ENCODE measurements at regions not wholly inside any gene's neighbourhood (a gene's known extent, or its start where the extent isn't known, plus 50 kb on each side); places are given as distances from the start of the nearest gene placed in this dataset.

DNA sequence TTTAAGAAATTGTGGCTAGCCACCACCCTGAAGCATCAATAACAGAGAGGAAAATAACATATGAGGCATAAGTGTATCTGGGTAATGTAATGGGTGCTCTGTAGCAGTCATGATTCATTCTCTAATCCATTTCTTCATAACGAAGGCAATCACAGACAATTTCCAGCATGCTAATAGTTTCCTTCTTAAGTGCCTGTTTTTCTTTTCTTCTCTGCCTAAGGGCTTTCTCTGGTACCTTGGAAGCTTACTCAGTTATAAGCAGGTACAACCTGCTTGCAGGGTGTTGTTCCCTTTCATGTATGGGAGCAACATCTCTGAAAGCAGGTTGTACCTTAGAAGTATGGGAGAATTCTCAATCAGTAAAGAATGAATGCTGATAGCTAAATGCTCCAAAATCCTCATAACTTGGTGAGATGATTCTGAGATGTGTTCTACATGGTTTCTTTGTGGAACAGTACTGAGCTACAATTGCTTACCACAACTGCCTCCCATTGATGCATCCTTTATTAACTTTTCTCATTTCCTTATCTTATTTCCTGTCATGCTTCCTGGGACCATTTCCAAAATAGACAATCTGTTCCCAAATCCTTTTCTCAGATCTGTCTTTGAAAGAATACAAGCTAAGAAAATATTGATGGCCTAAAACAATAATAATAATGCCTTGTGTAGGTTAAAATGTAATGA, 247.6 kb downstream of the PAPSS1 start:
- H3K27ac ChIP-seq (ENCODE audit: insufficient read depth, low read length), result no peak overlapping the region
- H3K27me3 ChIP-seq (ENCODE audit: control insufficient read depth, insufficient read depth, low read length), result no peaks in the 10 kb centered on the region
- no peaks in the 10 kb centered on the region for H3K9me3 ChIP-seq (ENCODE audit: control insufficient read depth, insufficient read depth, low read length)
- no peak overlapping the region for H3K23ac ChIP-seq (ENCODE audit: low read depth, low read length)
- H2AK5ac ChIP-seq (ENCODE audit: low read depth, low read length), result no peak overlapping the region
- H3K79me1 ChIP-seq (ENCODE audit: low read depth in 1 of 2, low read length in 2 of 2), result no peaks in the 10 kb centered on the region
- H3K18ac ChIP-seq (ENCODE audit: low read depth, low read length), result no peak overlapping the region
- H3K9me1 ChIP-seq (ENCODE audit: insufficient read depth, low read length), result no peaks in the 10 kb centered on the region
- no peak overlapping the region for H3K4ac ChIP-seq (ENCODE audit: low read depth, low read length)
- no peaks in the 10 kb centered on the region for H4K20me1 ChIP-seq (ENCODE audit: insufficient read depth, low read length)
- CTCF ChIA-PET, result no interaction called here
- TF ChIP-seq, protein P1, sequence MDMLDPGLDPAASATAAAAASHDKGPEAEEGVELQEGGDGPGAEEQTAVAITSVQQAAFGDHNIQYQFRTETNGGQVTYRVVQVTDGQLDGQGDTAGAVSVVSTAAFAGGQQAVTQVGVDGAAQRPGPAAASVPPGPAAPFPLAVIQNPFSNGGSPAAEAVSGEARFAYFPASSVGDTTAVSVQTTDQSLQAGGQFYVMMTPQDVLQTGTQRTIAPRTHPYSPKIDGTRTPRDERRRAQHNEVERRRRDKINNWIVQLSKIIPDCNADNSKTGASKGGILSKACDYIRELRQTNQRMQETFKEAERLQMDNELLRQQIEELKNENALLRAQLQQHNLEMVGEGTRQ (IDR thresholded peaks at IDR 0.05; ENCODE audit: low read depth, low read length), result no peak
- no peak for TF ChIP-seq FOS (IDR thresholded peaks at IDR 0.05; ENCODE audit: low read depth, low read length)
- TF ChIP-seq SMC3 (IDR thresholded peaks at IDR 0.05; ENCODE audit: low read depth, low read length), result no peak
- no peak for TF ChIP-seq MAFK (IDR thresholded peaks at IDR 0.05; ENCODE audit: low read depth, low read length)
- no peak for TF ChIP-seq NFE2L2 (IDR thresholded peaks at IDR 0.05; ENCODE audit: low read depth, low read length)
- TF ChIP-seq POLR2A (IDR thresholded peaks at IDR 0.05; ENCODE audit: low read depth, low read length), result no peak
- no peak for TF ChIP-seq CEBPB (IDR thresholded peaks at IDR 0.05; ENCODE audit: low read depth, low read length)
- no peak for TF ChIP-seq MAZ (IDR thresholded peaks at IDR 0.05; ENCODE audit: borderline replicate concordance, low read depth, low read length)
- TF ChIP-seq, protein P2, sequence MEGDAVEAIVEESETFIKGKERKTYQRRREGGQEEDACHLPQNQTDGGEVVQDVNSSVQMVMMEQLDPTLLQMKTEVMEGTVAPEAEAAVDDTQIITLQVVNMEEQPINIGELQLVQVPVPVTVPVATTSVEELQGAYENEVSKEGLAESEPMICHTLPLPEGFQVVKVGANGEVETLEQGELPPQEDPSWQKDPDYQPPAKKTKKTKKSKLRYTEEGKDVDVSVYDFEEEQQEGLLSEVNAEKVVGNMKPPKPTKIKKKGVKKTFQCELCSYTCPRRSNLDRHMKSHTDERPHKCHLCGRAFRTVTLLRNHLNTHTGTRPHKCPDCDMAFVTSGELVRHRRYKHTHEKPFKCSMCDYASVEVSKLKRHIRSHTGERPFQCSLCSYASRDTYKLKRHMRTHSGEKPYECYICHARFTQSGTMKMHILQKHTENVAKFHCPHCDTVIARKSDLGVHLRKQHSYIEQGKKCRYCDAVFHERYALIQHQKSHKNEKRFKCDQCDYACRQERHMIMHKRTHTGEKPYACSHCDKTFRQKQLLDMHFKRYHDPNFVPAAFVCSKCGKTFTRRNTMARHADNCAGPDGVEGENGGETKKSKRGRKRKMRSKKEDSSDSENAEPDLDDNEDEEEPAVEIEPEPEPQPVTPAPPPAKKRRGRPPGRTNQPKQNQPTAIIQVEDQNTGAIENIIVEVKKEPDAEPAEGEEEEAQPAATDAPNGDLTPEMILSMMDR (conservative IDR thresholded peaks at IDR 0.05; ENCODE audit: low read depth, low read length), result no peak
- TF ChIP-seq BHLHE40 (IDR thresholded peaks at IDR 0.05; ENCODE audit: low read depth, low read length), result no peak
- no peak for TF ChIP-seq RAD21 (IDR thresholded peaks at IDR 0.05; ENCODE audit: low read length)
- TF ChIP-seq MXI1 (IDR thresholded peaks at IDR 0.05; ENCODE audit: borderline replicate concordance, low read depth, low read length), result no peak
- H3K36me3 ChIP-seq (ENCODE audit: control insufficient read depth, insufficient read depth, low read length), result no peaks in the 10 kb centered on the region
- H3K14ac ChIP-seq (replicated peaks; ENCODE audit: low read depth, low read length), result no peak overlapping the region
- DNase-seq (no peak), ATAC-seq (ENCODE audit: low read depth) (no peak)
- no peak overlapping the region for H4K91ac ChIP-seq (ENCODE audit: insufficient read depth, low read depth, low read length)
- H3K56ac ChIP-seq (ENCODE audit: extremely low read depth, insufficient read depth, low read length), result no peak overlapping the region
- dilution Hi-C loops (cut with HindIII; ENCODE audit: low sequenced_read_pairs, unreplicated experiment) (no loop called here), intact Hi-C loops (cut with micrococcal nuclease) (no loop called here), in situ Hi-C loops (cut with MboI; ENCODE audit: low sequenced_read_pairs) (no loop called here)
- H2BK120ac ChIP-seq (ENCODE audit: low read depth, low read length), result no peak overlapping the region
- H4K8ac ChIP-seq (ENCODE audit: low read depth in 2 of 2, low read length in 2 of 2), result no peak overlapping the region
- no peak overlapping the region for H3K4me3 ChIP-seq (ENCODE audit: insufficient read depth, low read depth, low read length)
- no peak overlapping the region for H2BK20ac ChIP-seq (ENCODE audit: low read depth, low read length)
- no peak overlapping the region for H3K4me2 ChIP-seq (ENCODE audit: low read depth, low read length)
- H3K4me1 ChIP-seq (ENCODE audit: control insufficient read depth, insufficient read depth, low read length), result no peaks in the 10 kb centered on the region
- no TSS peak for BruUV-seq (replicated peaks)
- H2AFZ ChIP-seq (replicated peaks; ENCODE audit: low read length, poor library complexity), result no peak overlapping the region
- no peak overlapping the region for H4K5ac ChIP-seq (ENCODE audit: low read depth, low read length)
- no peak overlapping the region for H2AK9ac ChIP-seq (replicated peaks; ENCODE audit: low read depth, low read length, poor library complexity)
- H2BK5ac ChIP-seq (ENCODE audit: low read depth, low read length, poor library complexity, severe bottlenecking), result no peak overlapping the region
- POLR2A ChIA-PET (ENCODE audit: unreplicated experiment), result interaction anchor here (0.5 kb wide), 1 partner anchor 417 kb away, joined by 10 read pairs; no protein-coding TSS in a partner anchor
- 40% methylated on average over 1 of the region's 1 CpG; no CpG with 5 or more reads in 1 of the 2 experiments for WGBS, 2 experiments (ENCODE audit: extremely low coverage in 2 of 2, insufficient read length in 1 of 2)
- H2BK15ac ChIP-seq (ENCODE audit: low read depth, low read length), result no peak overlapping the region
- no peak overlapping the region for H3K9ac ChIP-seq (ENCODE audit: low read depth, low read length)
